ENCODE measurements at regions not wholly inside any gene's neighbourhood (a gene's known extent, or its start where the extent isn't known, plus 50 kb on each side); places are given as distances from the start of the nearest gene placed in this dataset.

GRCh38 chr4:24060932-24061331 is 171.1 kb upstream of the PPARGC1A start:
- Histone ChIP-seq H2AK5ac (ENCODE audit: low read depth, low read length) (no peak overlapping the region), H3K4me2 (ENCODE audit: insufficient read depth in 1 of 2, low read depth in 2 of 2, low read length in 2 of 2) (no peak overlapping the region), H3K14ac (ENCODE audit: insufficient read length) (no peak overlapping the region), H3K23me2 (ENCODE audit: low read depth, low read length) (no peaks in the 10 kb centered on the region), H2BK15ac (ENCODE audit: low read length) (no peak overlapping the region), H3K23ac (ENCODE audit: insufficient read length) (no peak overlapping the region), H2BK20ac (ENCODE audit: low read length) (no peak overlapping the region), H3K56ac (replicated peaks; ENCODE audit: insufficient read length, low read depth, low read length) (no peak overlapping the region), H3K27me3 (replicated peaks in 1 of 4; ENCODE audit: control insufficient read depth in 3 of 4, extremely low read depth in 1 of 4, insufficient read depth in 3 of 4, low read length in 3 of 4) (no peaks in the 10 kb centered on the region), H4K8ac (ENCODE audit: extremely low read depth, insufficient read depth, low read length) (no peak overlapping the region), H3K79me1 (ENCODE audit: low read depth, low read length) (no peaks in the 10 kb centered on the region), H3K9me3 (ENCODE audit: insufficient read depth in 2 of 2, low read depth in 1 of 2, low read length in 1 of 2) (no peaks in the 10 kb centered on the region), H3K4me3 (ENCODE audit: extremely low read depth in 1 of 4, insufficient read depth in 2 of 4, low read depth in 3 of 4, low read length in 4 of 4) (no peak overlapping the region), H3K4ac (replicated peaks; ENCODE audit: insufficient read length, low read depth, low read length) (no peak overlapping the region), H4K91ac (replicated peaks; ENCODE audit: insufficient read length, low read length) (no peak overlapping the region), H3K79me2 (ENCODE audit: control insufficient read depth in 1 of 2, insufficient read depth in 2 of 2, low read length in 2 of 2) (no peaks in the 10 kb centered on the region), H2BK5ac (ENCODE audit: low read depth, low read length) (no peak overlapping the region), H3K27ac (ENCODE audit: low read depth, low read length) (no peak overlapping the region), H2BK12ac (ENCODE audit: low read depth, low read length) (no peak overlapping the region), H2BK120ac (replicated peaks; ENCODE audit: low read depth, low read length) (no peak overlapping the region), H3K4me1 (replicated peaks in 1 of 4; ENCODE audit: control insufficient read depth in 3 of 4, insufficient read depth in 4 of 4, low read length in 3 of 4) (no peaks in the 10 kb centered on the region), H3K36me3 (ENCODE audit: control insufficient read depth in 2 of 4, insufficient read depth in 4 of 4, low read length in 3 of 4) (no peaks in the 10 kb centered on the region; a peak in 1 of 8 replicates), H3K9ac (replicated peaks in 1 of 4; ENCODE audit: extremely low read depth in 1 of 4, low read depth in 3 of 4, low read length in 3 of 4) (no peak overlapping the region), H4K20me1 (replicated peaks in 1 of 2; ENCODE audit: control insufficient read depth in 1 of 2, insufficient read depth in 2 of 2, low read length in 2 of 2) (no peaks in the 10 kb centered on the region), H2AFZ (ENCODE audit: low read length) (no peak overlapping the region), H3K18ac (ENCODE audit: extremely low read depth, low read length) (no peak overlapping the region), H4K5ac (ENCODE audit: insufficient read length, low read depth, low read length) (no peak overlapping the region)
- TF ChIP-seq RFX5 (IDR thresholded peaks at IDR 0.05; ENCODE audit: borderline replicate concordance, low read depth, low read length) (no peak), GABPA (IDR thresholded peaks at IDR 0.05; ENCODE audit: borderline replicate concordance, insufficient read depth, low read length) (no peak), TAF1 (IDR thresholded peaks at IDR 0.05; ENCODE audit: low read depth, low read length) (no peak), SRF (IDR thresholded peaks at IDR 0.05; ENCODE audit: low read depth, low read length) (no peak), RAD21 (IDR thresholded peaks at IDR 0.05 in 1 of 2, conservative IDR thresholded peaks at IDR 0.05 in 1 of 2; ENCODE audit: low read depth in 2 of 2, low read length in 2 of 2) (peak; percentile 15 to 29; a peak in 2 of 4 replicates), TCF12 (IDR thresholded peaks at IDR 0.05; ENCODE audit: low read depth, low read length) (no peak)
- TF ChIP-seq, protein P1, sequence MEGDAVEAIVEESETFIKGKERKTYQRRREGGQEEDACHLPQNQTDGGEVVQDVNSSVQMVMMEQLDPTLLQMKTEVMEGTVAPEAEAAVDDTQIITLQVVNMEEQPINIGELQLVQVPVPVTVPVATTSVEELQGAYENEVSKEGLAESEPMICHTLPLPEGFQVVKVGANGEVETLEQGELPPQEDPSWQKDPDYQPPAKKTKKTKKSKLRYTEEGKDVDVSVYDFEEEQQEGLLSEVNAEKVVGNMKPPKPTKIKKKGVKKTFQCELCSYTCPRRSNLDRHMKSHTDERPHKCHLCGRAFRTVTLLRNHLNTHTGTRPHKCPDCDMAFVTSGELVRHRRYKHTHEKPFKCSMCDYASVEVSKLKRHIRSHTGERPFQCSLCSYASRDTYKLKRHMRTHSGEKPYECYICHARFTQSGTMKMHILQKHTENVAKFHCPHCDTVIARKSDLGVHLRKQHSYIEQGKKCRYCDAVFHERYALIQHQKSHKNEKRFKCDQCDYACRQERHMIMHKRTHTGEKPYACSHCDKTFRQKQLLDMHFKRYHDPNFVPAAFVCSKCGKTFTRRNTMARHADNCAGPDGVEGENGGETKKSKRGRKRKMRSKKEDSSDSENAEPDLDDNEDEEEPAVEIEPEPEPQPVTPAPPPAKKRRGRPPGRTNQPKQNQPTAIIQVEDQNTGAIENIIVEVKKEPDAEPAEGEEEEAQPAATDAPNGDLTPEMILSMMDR (IDR thresholded peaks at IDR 0.05; ENCODE audit: control extremely low read depth in 1 of 3, insufficient read depth in 1 of 3, low read depth in 1 of 3, low read length in 3 of 3) = peak in 1 of 3 experiments; percentile 12; a peak in 1 of 4 replicates
- FAIRE-seq = no peak
- POLR2A ChIA-PET (ENCODE audit: partially characterized antibody) = no interaction called here
- DNase-seq (ENCODE audit: low read depth in 1 of 2, low spot score in 2 of 2) = no peak
- WGBS, 2 experiments (ENCODE audit: extremely low coverage in 1 of 2, insufficient coverage in 1 of 2, insufficient read length in 1 of 2, insufficient replicate concordance in 2 of 2, low coverage in 1 of 2, low lambda C conversion rate in 2 of 2, missing lambda C conversion rate in 1 of 2) = 78% methylated on average over 3 of the region's 3 CpGs; no CpG with 5 or more reads in 1 of the 2 experiments
- CTCF ChIA-PET (ENCODE audit: partially characterized antibody) = interaction anchor here (1.0 to 2.0 kb wide), 3 partner anchors 8 to 343 kb away, joined by 3 to 6 read pairs (median 3); no protein-coding TSS in a partner anchor
